Dendritic cell treated with granulocyte-macrophage colony-stimulating factor and Interleukin-4, amounts not matched to agents 40 ng/mL and 50 ng/mL, for 4 days (primary cell): ENCODE measurements at regions not wholly inside any gene's neighbourhood (a gene's known extent, or its start where the extent isn't known, plus 50 kb on each side); places are given as distances from the start of the nearest gene placed in this dataset.

Experiments used
- H3K27ac Mint-ChIP-seq: one replicate; pipeline ENCODE4 v1.8.0; 2022; ENCODE audit warnings: mild to moderate bottlenecking, mixed read lengths
- H3K27me3 Mint-ChIP-seq: one replicate; pipeline ENCODE4 v1.8.0; 2022; ENCODE audit warnings: mild to moderate bottlenecking, mixed read lengths
- H3K36me3 Mint-ChIP-seq: one replicate; pipeline ENCODE4 v1.8.0; 2022; ENCODE audit warnings: low read depth, mixed read lengths
- H3K4me1 Mint-ChIP-seq: one replicate; pipeline ENCODE4 v1.8.0; 2022; ENCODE audit warnings: low read depth, mixed read lengths
- H3K4me3 Mint-ChIP-seq: one replicate; pipeline ENCODE4 v1.8.0; 2022; ENCODE audit warnings: mild to moderate bottlenecking, moderate library complexity, mixed read lengths
- H3K9me3 Mint-ChIP-seq: one replicate; pipeline ENCODE4 v1.8.0; 2022; ENCODE audit warnings: mixed read lengths
- intact Hi-C: fragments of 100-400 bp; cut with micrococcal nuclease; formaldehyde crosslinking; loops from one replicate; pipeline ENCODE4 v1.15.0; 2022

GRCh38 chr1:71236503-71236902 lies 155.7 kb upstream of the ZRANB2 start:
- Mint-ChIP-seq H3K27me3 (no peaks in the 10 kb centered on the region), H3K4me3 (no peak overlapping the region), H3K27ac (no peak overlapping the region), H3K36me3 (no peaks in the 10 kb centered on the region), H3K9me3 (no peaks in the 10 kb centered on the region), H3K4me1 (no peaks in the 10 kb centered on the region)
- intact Hi-C loops: no loop called here

DNA sequence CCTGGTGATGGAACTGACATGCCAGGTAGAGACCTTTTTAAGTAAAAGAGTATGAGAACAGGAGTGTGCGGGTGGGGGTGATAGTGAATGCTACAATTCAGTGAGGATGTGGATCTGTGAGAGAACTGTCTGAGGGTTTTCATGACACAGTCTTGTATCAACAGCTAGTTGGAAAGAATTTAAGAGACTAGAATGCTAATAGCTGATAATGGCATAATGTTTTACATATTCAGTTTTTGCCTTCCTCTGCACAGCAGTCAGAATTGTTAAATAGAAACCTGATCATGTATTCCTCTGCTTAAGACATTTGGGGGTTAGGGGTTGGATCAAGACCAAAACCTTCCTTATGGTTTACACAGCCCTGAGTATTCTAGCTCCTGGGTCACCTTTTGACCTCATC lies 152.8 kb upstream of the ZRANB2 start:
- H3K27me3 Mint-ChIP-seq: no peaks in the 10 kb centered on the region
- H3K27ac Mint-ChIP-seq: no peak overlapping the region
- no peak overlapping the region for H3K4me3 Mint-ChIP-seq
- no peaks in the 10 kb centered on the region for H3K9me3 Mint-ChIP-seq
- H3K4me1 Mint-ChIP-seq: no peaks in the 10 kb centered on the region
- intact Hi-C loops: no loop called here
- H3K36me3 Mint-ChIP-seq: no peaks in the 10 kb centered on the region

DNA sequence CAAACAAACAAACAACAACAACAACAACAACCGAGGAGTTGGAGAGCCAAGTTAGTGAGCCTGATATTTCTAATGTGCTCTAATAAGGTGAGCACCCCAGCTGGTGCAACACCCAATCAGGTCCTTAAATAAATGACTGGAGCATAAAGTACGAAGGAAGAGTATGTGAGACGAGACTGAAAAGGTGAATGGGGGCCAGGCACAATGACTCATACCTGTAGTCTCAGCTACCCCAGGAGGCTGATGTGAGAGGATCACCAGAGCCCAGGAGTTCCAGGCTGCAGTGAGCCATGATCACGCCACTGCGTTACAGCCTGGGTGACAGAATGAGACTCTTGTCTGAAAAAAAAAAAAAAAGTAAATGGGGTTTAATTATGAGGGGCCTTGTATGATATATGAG lies 152.0 kb upstream of the ZRANB2 start:
- Mint-ChIP-seq H3K36me3 (no peaks in the 10 kb centered on the region), H3K9me3 (no peaks in the 10 kb centered on the region), H3K27me3 (no peaks in the 10 kb centered on the region), H3K27ac (no peak overlapping the region), H3K4me1 (no peaks in the 10 kb centered on the region), H3K4me3 (no peak overlapping the region)
- intact Hi-C loops: no loop called here

DNA sequence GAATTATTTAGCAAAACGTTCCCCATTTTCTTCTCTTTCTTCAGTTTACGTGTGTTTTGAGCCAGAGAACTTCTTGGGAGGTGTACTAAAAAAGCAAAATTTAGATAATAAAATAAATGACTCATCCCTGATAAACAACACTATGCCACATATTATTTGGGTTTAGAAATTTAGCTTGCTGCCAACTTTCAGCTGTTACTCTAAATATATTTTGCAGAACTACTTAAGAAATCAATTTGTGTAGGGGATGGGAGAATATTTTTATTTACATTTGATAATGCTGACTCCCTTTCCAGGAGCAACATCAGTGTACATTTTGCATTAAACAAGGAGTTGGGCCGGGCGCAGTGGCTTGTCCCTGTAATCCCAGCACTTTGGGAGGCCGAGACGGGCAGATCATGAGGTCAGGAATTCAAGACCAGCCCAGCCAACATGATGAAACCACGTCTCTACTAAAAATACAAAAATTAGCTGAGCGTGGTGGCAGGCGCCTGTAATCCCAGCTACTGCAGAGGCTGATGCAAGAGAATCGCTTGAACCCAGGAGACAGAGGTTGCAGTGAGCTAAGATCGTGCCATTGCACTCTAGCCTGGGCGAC lies 151.4 kb upstream of the ZRANB2 start:
- no peaks in the 10 kb centered on the region for H3K27me3 Mint-ChIP-seq
- no peaks in the 10 kb centered on the region for H3K36me3 Mint-ChIP-seq
- intact Hi-C loops: no loop called here
- no peaks in the 10 kb centered on the region for H3K4me1 Mint-ChIP-seq
- no peaks in the 10 kb centered on the region for H3K9me3 Mint-ChIP-seq
- no peak overlapping the region for H3K4me3 Mint-ChIP-seq
- H3K27ac Mint-ChIP-seq: no peak overlapping the region

- intact Hi-C loops: no loop called here
- no peaks in the 10 kb centered on the region for H3K4me1 Mint-ChIP-seq
These were observed 150.9 kb upstream of the ZRANB2 start for GRCh38 chr1:71231751-71232150.

DNA sequence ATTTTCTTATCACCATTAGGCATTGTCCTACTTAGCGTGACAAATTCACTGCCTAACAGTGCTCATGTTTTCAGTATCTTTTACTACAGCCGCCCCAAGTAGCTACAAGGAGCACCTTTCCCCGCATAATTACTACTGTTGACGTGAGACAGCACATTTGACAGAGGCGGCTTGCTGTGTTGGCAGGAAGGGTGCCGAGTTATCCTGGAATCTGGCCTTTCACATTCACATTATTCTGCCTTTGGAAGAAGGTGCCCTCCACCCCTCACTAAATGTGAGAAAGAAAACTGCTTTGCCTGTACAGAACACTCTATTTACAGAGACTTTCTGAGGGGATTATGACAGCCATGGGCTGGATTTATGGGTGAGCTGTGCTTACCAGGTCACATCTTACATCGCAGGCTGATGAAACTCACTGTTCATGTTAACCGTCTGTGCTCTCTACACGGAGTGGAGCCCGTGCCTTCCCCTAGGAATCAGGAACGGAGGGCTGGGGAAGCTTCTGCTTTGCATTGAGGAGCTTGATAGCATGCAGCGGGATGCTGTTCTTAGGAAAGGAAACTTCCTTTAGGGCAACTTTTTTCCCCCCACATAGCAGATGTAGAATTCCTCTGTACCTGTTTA lies 148.0 kb upstream of the ZRANB2 start:
- Mint-ChIP-seq H3K4me1 (no peaks in the 10 kb centered on the region), H3K9me3 (no peaks in the 10 kb centered on the region), H3K27ac (no peak overlapping the region), H3K36me3 (no peaks in the 10 kb centered on the region), H3K4me3 (no peak overlapping the region), H3K27me3 (no peaks in the 10 kb centered on the region)
- intact Hi-C loops: no loop called here

More at GRCh38 chr1:71231751-71232150, 150.9 kb upstream of the ZRANB2 start:
- Mint-ChIP-seq H3K27ac (no peak overlapping the region), H3K27me3 (no peaks in the 10 kb centered on the region), H3K4me3 (no peak overlapping the region), H3K9me3 (no peaks in the 10 kb centered on the region), H3K36me3 (no peaks in the 10 kb centered on the region)

GRCh38 chr1:71228241-71228640 lies 147.4 kb upstream of the ZRANB2 start:
- Mint-ChIP-seq H3K36me3 (no peaks in the 10 kb centered on the region), H3K4me3 (no peak overlapping the region), H3K27me3 (no peaks in the 10 kb centered on the region), H3K4me1 (no peaks in the 10 kb centered on the region), H3K9me3 (no peaks in the 10 kb centered on the region), H3K27ac (no peak overlapping the region)
- intact Hi-C loops: no loop called here

DNA sequence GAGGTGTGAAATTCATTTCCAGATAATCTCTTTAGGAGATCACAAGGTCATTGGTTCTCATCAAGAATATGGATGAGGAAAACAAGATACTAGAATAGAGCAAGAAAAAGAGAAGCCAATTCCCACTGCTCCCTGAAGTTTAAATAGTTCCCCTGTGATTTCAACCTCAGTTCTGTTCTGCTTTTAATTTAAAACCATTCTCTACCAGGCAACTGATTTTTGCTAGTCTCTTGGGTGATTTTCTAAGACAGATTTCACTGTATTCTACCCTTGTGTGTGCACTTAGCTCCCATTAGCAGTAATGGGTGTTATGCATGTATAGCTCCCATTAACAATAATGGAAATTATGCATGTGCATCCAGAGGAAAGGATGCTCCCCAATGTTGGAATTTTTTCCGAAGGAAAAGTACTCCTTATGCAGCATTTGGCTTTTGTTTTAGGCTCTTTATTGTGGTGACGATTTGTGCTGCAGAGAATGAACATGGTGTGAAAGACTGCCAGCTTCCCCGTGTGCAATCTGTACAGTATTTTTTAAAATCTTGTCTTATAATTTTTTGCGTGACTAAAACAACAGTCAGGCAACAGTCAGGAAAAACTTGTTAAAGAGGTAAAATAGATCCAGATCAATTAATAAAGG lies 144.0 kb upstream of the ZRANB2 start:
- no peaks in the 10 kb centered on the region for H3K36me3 Mint-ChIP-seq
- intact Hi-C loops: no loop called here
- H3K4me1 Mint-ChIP-seq: no peaks in the 10 kb centered on the region

DNA sequence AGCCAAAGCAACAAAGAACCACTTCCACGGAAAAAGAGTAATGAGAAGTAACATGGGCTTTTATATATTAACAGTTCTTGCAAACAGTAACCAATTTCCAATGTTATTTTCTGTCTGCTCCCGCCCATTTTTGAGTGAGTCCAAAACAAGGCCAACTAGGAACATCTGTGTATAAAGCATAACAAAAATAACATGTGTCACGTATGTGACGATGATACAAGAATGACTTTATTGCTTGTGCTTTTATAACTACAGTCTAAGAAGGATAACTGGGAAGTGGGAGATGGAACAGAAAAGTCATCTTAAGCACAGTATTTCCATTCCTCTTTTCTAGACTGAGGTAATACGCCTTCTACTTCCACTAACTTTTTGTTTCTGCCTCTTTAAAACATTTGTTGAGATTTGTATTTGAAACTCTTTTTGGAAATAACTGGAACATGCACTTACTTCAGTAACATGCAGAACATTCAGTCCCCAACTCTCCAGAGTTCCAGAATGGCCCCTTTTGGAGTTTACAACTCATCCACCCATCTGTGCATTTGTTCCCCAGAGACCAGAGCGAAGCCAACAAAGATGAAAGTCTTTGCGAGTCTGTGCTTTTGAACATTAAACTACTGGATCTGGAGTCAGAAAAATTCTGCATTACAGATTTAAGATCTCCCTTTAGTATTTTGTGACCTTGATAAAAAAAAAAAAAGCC lies 143.0 kb upstream of the ZRANB2 start:
- Mint-ChIP-seq H3K9me3 (no peaks in the 10 kb centered on the region), H3K27me3 (no peaks in the 10 kb centered on the region), H3K4me1 (no peaks in the 10 kb centered on the region), H3K27ac (no peak overlapping the region), H3K4me3 (no peak overlapping the region), H3K36me3 (no peaks in the 10 kb centered on the region)
- intact Hi-C loops: no loop called here

More for the DNA sequence above, 144.0 kb upstream of the ZRANB2 start:
- H3K27ac Mint-ChIP-seq: no peak overlapping the region
- H3K9me3 Mint-ChIP-seq: no peaks in the 10 kb centered on the region
- H3K4me3 Mint-ChIP-seq: no peak overlapping the region
- no peaks in the 10 kb centered on the region for H3K27me3 Mint-ChIP-seq

GRCh38 chr1:71222668-71223067 lies 141.8 kb upstream of the ZRANB2 start:
- intact Hi-C loops: no loop called here

DNA sequence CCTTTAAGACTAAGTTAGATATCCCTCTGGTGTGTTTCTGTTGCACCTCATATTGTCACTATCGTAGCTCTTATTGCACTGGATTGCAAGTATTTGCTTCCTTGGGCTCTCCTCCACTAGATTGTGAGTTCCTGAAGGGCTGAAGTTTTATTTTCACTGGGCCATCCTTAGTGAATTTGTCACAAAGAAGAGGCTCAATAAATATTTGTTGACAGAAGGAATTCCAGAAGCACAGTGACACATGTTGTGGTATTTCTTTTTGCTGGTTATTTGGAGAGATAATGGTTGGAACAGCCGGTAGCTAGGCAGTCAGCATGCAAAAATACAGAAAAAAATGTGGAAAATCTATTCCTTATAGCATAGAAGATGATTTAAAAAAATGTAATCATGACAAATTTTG lies 129.9 kb upstream of the ZRANB2 start:
- no peaks in the 10 kb centered on the region for H3K36me3 Mint-ChIP-seq
- H3K27ac Mint-ChIP-seq: no peak overlapping the region
- no peaks in the 10 kb centered on the region for H3K9me3 Mint-ChIP-seq
- no peaks in the 10 kb centered on the region for H3K4me1 Mint-ChIP-seq
- no peak overlapping the region for H3K4me3 Mint-ChIP-seq
- H3K27me3 Mint-ChIP-seq: no peaks in the 10 kb centered on the region
- intact Hi-C loops: no loop called here

More at GRCh38 chr1:71222668-71223067, 141.8 kb upstream of the ZRANB2 start:
- no peak overlapping the region for H3K4me3 Mint-ChIP-seq
- H3K36me3 Mint-ChIP-seq: no peaks in the 10 kb centered on the region
- H3K27ac Mint-ChIP-seq: no peak overlapping the region
- H3K27me3 Mint-ChIP-seq: no peaks in the 10 kb centered on the region
- H3K4me1 Mint-ChIP-seq: no peaks in the 10 kb centered on the region
- H3K9me3 Mint-ChIP-seq: no peaks in the 10 kb centered on the region

DNA sequence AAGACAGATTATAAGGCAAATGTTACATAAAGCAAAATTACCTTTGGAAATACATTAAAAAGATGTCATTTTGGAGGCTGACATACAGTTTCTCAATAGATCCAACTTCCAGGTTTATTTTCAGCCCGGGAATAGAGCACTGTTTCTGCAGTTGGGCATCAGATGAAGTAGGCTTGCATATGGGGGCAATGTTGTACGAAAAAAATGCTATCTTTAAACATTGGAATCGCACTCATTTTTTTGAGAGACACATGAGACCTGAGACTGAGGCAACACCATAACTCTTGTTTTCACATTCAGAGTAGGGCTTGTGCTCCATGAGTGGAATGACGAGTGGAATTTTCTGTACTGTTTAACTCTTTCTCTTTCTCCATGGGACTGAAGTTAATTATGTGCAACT lies 122.4 kb upstream of the ZRANB2 start:
- H3K4me1 Mint-ChIP-seq: no peaks in the 10 kb centered on the region
- H3K9me3 Mint-ChIP-seq: no peaks in the 10 kb centered on the region
- H3K4me3 Mint-ChIP-seq: no peak overlapping the region
- no peak overlapping the region for H3K27ac Mint-ChIP-seq
- H3K27me3 Mint-ChIP-seq: no peaks in the 10 kb centered on the region
- intact Hi-C loops: no loop called here
- no peaks in the 10 kb centered on the region for H3K36me3 Mint-ChIP-seq

GRCh38 chr1:71200503-71200902 lies 119.7 kb upstream of the ZRANB2 start:
- H3K36me3 Mint-ChIP-seq: no peaks in the 10 kb centered on the region
- intact Hi-C loops: no loop called here
- no peaks in the 10 kb centered on the region for H3K9me3 Mint-ChIP-seq
- no peaks in the 10 kb centered on the region for H3K4me1 Mint-ChIP-seq
- no peak overlapping the region for H3K27ac Mint-ChIP-seq
- H3K27me3 Mint-ChIP-seq: no peaks in the 10 kb centered on the region
- H3K4me3 Mint-ChIP-seq: no peak overlapping the region

DNA sequence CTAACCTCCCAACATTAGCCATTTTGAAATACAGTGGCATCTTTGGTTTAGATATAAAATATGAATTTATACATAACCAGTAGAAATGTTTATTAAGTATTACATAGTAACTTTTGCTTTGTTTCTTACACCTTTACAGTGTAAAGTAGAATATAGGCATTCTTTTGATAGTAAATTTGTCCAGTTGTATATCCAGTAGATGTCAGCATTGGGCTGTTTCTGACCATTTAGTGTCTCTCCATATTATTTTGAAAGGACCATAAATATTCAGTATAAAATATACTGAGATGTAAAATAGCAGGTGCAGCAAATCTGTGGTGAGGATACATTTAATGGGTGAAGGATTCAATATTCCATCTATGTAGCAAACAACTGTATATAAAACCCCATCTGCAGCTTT lies 115.8 kb upstream of the ZRANB2 start:
- Mint-ChIP-seq H3K4me1 (no peaks in the 10 kb centered on the region), H3K36me3 (no peaks in the 10 kb centered on the region), H3K4me3 (no peak overlapping the region), H3K27ac (no peak overlapping the region), H3K27me3 (no peaks in the 10 kb centered on the region), H3K9me3 (no peaks in the 10 kb centered on the region)
- intact Hi-C loops: loop anchor here (2.0 to 5.0 kb wide), 2 partner anchors 326 to 840 kb away; no protein-coding TSS in a partner anchor
